Heart left ventricle (tissue), 16 donors: ENCODE measurements at regions not wholly inside any gene's neighbourhood (a gene's known extent, or its start where the extent isn't known, plus 50 kb on each side); places are given as distances from the start of the nearest gene placed in this dataset.

Experiments used
- ATAC-seq, 4 donors: fragments of 200-7000 bp; cut with Tn5 transposase; one replicate each; pipeline ENCODE4 v1.9.1; 2020 to 2022; ENCODE audit warnings: moderate library complexity in 4 of 4, mild to moderate bottlenecking in 3 of 4, moderate number of reproducible peaks in 1 of 4
- DNase-seq, 5 donors: peaks; one replicate each; pipeline ENCODE4 v3.0.0-alpha.2; 2020
- H3K27ac ChIP-seq, 12 donors: fragments of 200-600 bp; sonication (generic) in 4 of 12; one replicate each; pipeline versions ENCODE4 v1.5.0 to v1.8.0; 2016 to 2022; ENCODE audit warnings: mild to moderate bottlenecking in 2 of 12
- H3K27me3 ChIP-seq, 9 donors: fragments of 200-600 bp; sonication (generic) in 2 of 9; one replicate each; pipeline versions ENCODE4 v1.5.1 to v1.8.0; 2016 to 2022; ENCODE audit warnings: mild to moderate bottlenecking in 3 of 9
- H3K36me3 ChIP-seq, 9 donors: fragments of 200-600 bp; sonication (generic) in 2 of 9; one replicate each; pipeline versions ENCODE4 v1.5.0 to v1.8.0; 2018 to 2022; ENCODE audit warnings: mild to moderate bottlenecking in 2 of 9
- H3K4me1 ChIP-seq, 12 donors: fragments of 200-600 bp; sonication (generic) in 4 of 12; one replicate each; pipeline versions ENCODE4 v1.5.0 to v1.8.0; 2016 to 2022; ENCODE audit warnings: mild to moderate bottlenecking in 3 of 12
- H3K4me3 ChIP-seq, 12 donors: fragments of 200-600 bp; sonication (generic) in 4 of 12; one replicate each; pipeline versions ENCODE4 v1.5.0 to v1.8.0; 2017 to 2022; ENCODE audit warnings: mild to moderate bottlenecking in 9 of 12, moderate library complexity in 4 of 12
- H3K9me3 ChIP-seq, 12 donors: fragments of 200-600 bp; sonication (generic) in 4 of 12; one replicate each; pipeline versions ENCODE4 v1.5.0 to v1.8.0; 2016 to 2022; ENCODE audit warnings: mild to moderate bottlenecking in 1 of 12
- POLR2A ChIP-seq, 2 donors: fragments of 450-650 bp; IDR thresholded peaks; one replicate each; pipeline ENCODE4 v1.6.1; 2017; ENCODE audit warnings: antibody characterized with exemption in 2 of 2, mild to moderate bottlenecking in 2 of 2, moderate library complexity in 2 of 2
- whole genome bisulfite sequencing, 4 donors: extraction: QIAGEN DNeasy Blood & Tissue Kit in 2 of 4; methylation state at CpG; one replicate each; pipeline versions ENCODE4 v1.1.5 to v1.1.7; 2013 to 2018; 5-methylcytosine and 5-hydroxymethylcytosine counted together
- intact Hi-C, 10 donors: fragments of 100-400 bp; cut with DNase I; formaldehyde crosslinking; loops; one replicate each; pipeline versions ENCODE4 v1.11.1 to v1.14.2; 2022
- TF ChIP-seq, protein P1 (sequence below), 12 donors: fragments of 200-600 bp; sonication (generic) in 4 of 12; IDR thresholded peaks; one replicate each; pipeline versions ENCODE4 v1.5.0 to v1.8.0; 2018 to 2022; ENCODE audit warnings: antibody characterized with exemption in 12 of 12, mild to moderate bottlenecking in 5 of 12
- donor health status: ischemic (EF 13 %, LVEDD 7.1; RV severe dilation, severe dysfunction).
- donor health status: healthy with polysubstance abuse.
- donor health status: DM: no; HTN: yes; CAD: no.
- donor health status: DM: no; HTN: no; CAD: no.
- donor health status: ischemic (EF 25% LVEDD 6.9; RV normal size, moderate dysfunction).
- donor health status: ischemic (EF 25% LVEDD 5.7; RV mildly dilated, moderate dysfunction).
- donor health status: healthy.
- donor health status: DM: yes; HTN: yes; CAD: no.
- donor health status: ischemic (EF 35%, LVEDD 5.7; RV mildly dilated, moderate dysfunction).
- donor health status: nonischemic (EF 11% LVEDD 7.7; RV severe dilation, severe dysfunction).
- donor health status: DM: yes; HTN: yes; CAD: no.
- donor health status: PGD.
- donor health status: ischemic (EF 29% LVEDD 5.4; RV normal size, mild dysfunction).
- donor health status: nonischemic (EF 23%, LVEDD 6.1; RV moderate dilation, normal function).

DNA sequence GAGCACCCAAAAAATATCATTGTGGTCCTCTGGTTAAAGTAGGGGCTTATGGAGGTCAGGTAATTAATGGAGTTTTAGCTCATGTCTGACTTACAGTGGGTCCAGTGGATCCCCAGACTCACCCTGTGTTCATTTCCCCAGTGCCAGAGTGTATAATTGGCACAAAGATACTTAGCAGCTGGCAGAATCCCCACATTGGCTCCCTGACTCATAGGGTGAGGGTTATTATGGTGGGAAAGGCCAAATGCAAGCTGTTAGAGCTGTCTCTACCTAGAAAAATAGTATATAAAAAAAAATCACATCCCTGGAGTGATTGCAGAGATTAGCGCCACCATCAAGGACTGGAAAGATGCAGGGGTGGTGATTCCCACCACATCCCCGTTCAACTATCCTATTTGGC lies 1067.6 kb upstream of the ACVR2A start:
- TF ChIP-seq, protein P1, sequence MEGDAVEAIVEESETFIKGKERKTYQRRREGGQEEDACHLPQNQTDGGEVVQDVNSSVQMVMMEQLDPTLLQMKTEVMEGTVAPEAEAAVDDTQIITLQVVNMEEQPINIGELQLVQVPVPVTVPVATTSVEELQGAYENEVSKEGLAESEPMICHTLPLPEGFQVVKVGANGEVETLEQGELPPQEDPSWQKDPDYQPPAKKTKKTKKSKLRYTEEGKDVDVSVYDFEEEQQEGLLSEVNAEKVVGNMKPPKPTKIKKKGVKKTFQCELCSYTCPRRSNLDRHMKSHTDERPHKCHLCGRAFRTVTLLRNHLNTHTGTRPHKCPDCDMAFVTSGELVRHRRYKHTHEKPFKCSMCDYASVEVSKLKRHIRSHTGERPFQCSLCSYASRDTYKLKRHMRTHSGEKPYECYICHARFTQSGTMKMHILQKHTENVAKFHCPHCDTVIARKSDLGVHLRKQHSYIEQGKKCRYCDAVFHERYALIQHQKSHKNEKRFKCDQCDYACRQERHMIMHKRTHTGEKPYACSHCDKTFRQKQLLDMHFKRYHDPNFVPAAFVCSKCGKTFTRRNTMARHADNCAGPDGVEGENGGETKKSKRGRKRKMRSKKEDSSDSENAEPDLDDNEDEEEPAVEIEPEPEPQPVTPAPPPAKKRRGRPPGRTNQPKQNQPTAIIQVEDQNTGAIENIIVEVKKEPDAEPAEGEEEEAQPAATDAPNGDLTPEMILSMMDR (IDR thresholded peaks at IDR 0.05): no peak
- no peak for TF ChIP-seq POLR2A (IDR thresholded peaks at IDR 0.05)
- no peaks in the 10 kb centered on the region for H3K36me3 ChIP-seq
- no peaks in the 10 kb centered on the region for H3K9me3 ChIP-seq
- H3K27me3 ChIP-seq: no peaks in the 10 kb centered on the region
- no peak overlapping the region for H3K27ac ChIP-seq
- H3K4me3 ChIP-seq: no peak overlapping the region
- no peaks in the 10 kb centered on the region for H3K4me1 ChIP-seq
- ATAC-seq (no peak), DNase-seq (no peak)
- intact Hi-C loops: no loop called here
- 87 to 95% (median 89%) methylated on average over 2 of the region's 2 CpGs for WGBS, 4 donors

- no peak for TF ChIP-seq POLR2A (IDR thresholded peaks at IDR 0.05)
- TF ChIP-seq, protein P1 (IDR thresholded peaks at IDR 0.05): no peak
- Histone ChIP-seq H3K36me3 (no peaks in the 10 kb centered on the region), H3K4me1 (no peaks in the 10 kb centered on the region), H3K27ac (no peak overlapping the region), H3K9me3 (no peaks in the 10 kb centered on the region), H3K27me3 (no peaks in the 10 kb centered on the region), H3K4me3 (no peak overlapping the region)
- intact Hi-C loops: no loop called here
- WGBS, 4 donors: 87 to 90% (median 89%) methylated on average over 4 of the region's 4 CpGs
- DNase-seq (no peak), ATAC-seq (no peak)
Measured at GRCh38 chr2:146776596-146776995, 1068.2 kb upstream of the ACVR2A start.

DNA sequence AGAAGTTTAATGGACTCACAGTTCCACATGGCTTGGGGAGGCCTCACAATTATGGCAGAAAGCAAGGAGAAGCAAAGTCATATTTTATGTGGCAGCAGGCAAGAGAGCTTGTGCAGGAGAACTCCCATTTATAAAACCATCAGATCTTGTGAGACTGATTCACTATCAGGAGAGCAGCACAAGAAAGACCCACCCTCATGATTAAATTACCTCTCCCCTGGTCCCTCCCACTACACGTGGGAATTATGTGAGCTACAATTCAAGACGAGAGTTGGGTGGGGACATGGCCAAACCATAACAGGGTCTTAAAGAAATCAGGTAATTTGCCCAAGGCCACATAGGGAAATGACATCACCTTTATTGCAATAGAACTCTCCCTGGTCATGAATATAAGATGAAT lies 1073.3 kb upstream of the ACVR2A start:
- ATAC-seq (no peak), DNase-seq (no peak)
- intact Hi-C loops: no loop called here
- WGBS, 4 donors: 38 to 62% (median 49%) methylated on average over 2 of the region's 2 CpGs
- Histone ChIP-seq H3K27ac (no peak overlapping the region), H3K27me3 (no peaks in the 10 kb centered on the region), H3K9me3 (peaks cover 0 to 3% (median 0%) of the 10 kb centered on the region in 12 donors), H3K36me3 (no peaks in the 10 kb centered on the region), H3K4me3 (no peak overlapping the region), H3K4me1 (no peaks in the 10 kb centered on the region)
- no peak for TF ChIP-seq POLR2A (IDR thresholded peaks at IDR 0.05)
- TF ChIP-seq, protein P1 (IDR thresholded peaks at IDR 0.05): no peak

DNA sequence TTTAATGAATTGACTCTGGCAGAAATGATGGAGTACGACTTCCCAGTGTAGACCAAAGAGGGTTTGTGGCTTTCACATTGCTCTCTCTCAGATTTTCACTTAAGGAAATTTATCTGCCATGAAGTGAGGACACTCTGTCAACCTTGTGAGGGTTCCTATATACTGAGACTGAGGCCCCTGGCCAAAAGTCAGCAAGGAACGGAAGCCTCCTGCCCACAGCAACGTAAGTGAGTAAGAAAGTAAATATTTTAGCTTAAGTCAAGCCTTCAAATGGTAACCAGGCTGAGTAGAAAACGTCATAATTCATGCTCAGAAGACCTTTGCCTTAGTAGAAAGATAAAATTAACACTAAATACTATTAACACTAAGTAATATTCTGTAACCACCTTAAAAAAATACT lies 1080.5 kb upstream of the ACVR2A start:
- no peak overlapping the region for H3K27ac ChIP-seq
- no peaks in the 10 kb centered on the region for H3K36me3 ChIP-seq
- intact Hi-C loops: no loop called here
- H3K4me3 ChIP-seq: no peak overlapping the region
- no peak for TF ChIP-seq POLR2A (IDR thresholded peaks at IDR 0.05)
- TF ChIP-seq, protein P1 (IDR thresholded peaks at IDR 0.05): no peak
- peaks cover 0 to 9% (median 0%) of the 10 kb centered on the region in 12 donors for H3K9me3 ChIP-seq
- no peaks in the 10 kb centered on the region for H3K4me1 ChIP-seq
- 68 to 76% (median 73%) methylated on average over 4 of the region's 4 CpGs for WGBS, 4 donors
- no peak for DNase-seq
- H3K27me3 ChIP-seq: no peaks in the 10 kb centered on the region
- no peak for ATAC-seq
